H1 (cell line): ENCODE measurements at regions not wholly inside any gene's neighbourhood (a gene's known extent, or its start where the extent isn't known, plus 50 kb on each side); places are given as distances from the start of the nearest gene placed in this dataset.

Source experiments
- CTCF ChIA-PET: fragments of 300-600 bp; sonication (Branson Sonifier 250); formaldehyde crosslinking; loops from one replicate; lab custom pipeline; 2021; ENCODE audit not compliant: partially characterized antibody; lab: Charles Lee
- POLR2A ChIA-PET: fragments of 300-600 bp; sonication (Branson Sonifier 250); formaldehyde crosslinking; loops from one replicate; lab custom pipeline; 2021; ENCODE audit warnings: inconsistent platforms; ENCODE audit not compliant: partially characterized antibody; lab: Charles Lee
- DNase-seq, 2 experiments: peaks; one replicate each; pipeline versions ENCODE4 v3.0.0 to v3.0.0-alpha.2; 2010 to 2022; ENCODE audit warnings: low spot score in 2 of 2, low read depth in 1 of 2, mixed read lengths in 1 of 2
- FAIRE-seq: peaks from 2 replicates; lab custom pipeline; 2011; peaks lifted over from hg19 to GRCh38; lab: Jason Lieb, UNC
- H2AFZ ChIP-seq: 2 replicates; pipeline ENCODE4 v1.8.1; 2012; ENCODE audit warnings: low read length, inconsistent platforms
- H2AK5ac ChIP-seq: 2 replicates; pipeline ENCODE4 v1.6.1; 2013; ENCODE audit warnings: low read depth, low read length
- H2BK120ac ChIP-seq: replicated peaks from 2 replicates; pipeline ENCODE3; 2013; ENCODE audit warnings: low read depth, low read length, inconsistent platforms
- H2BK12ac ChIP-seq: 2 replicates; pipeline ENCODE4 v1.6.1; 2013; ENCODE audit warnings: low read depth, low read length
- H2BK15ac ChIP-seq: 2 replicates; pipeline ENCODE4 v1.6.1; 2013; ENCODE audit warnings: low read length
- H2BK20ac ChIP-seq: 2 replicates; pipeline ENCODE4 v1.6.1; 2013; ENCODE audit warnings: low read length
- H2BK5ac ChIP-seq: 2 replicates; pipeline ENCODE4 v1.6.1; 2013; ENCODE audit warnings: low read depth, low read length
- H3K14ac ChIP-seq: 2 replicates; pipeline ENCODE4 v1.6.1; 2013; ENCODE audit warnings: inconsistent platforms; ENCODE audit not compliant: insufficient read length
- H3K18ac ChIP-seq: 2 replicates; pipeline ENCODE4 v1.6.1; 2013; ENCODE audit warnings: low read length; ENCODE audit errors: extremely low read depth
- H3K23ac ChIP-seq: 2 replicates; pipeline ENCODE4 v1.6.1; 2013; ENCODE audit warnings: inconsistent platforms; ENCODE audit not compliant: insufficient read length
- H3K23me2 ChIP-seq: 2 replicates; pipeline ENCODE4 v1.6.1; 2013; ENCODE audit warnings: low read depth, low read length
- H3K27ac ChIP-seq: 2 replicates; pipeline ENCODE4 v1.6.1; 2011; ENCODE audit warnings: low read depth, low read length, inconsistent platforms
- H3K27me3 ChIP-seq, 4 experiments: replicated peaks in 1 of 4; 1 replicate in 1 of 4; 2 replicates in 3 of 4; pipeline versions ENCODE4 v1.6.1 to v1.8.1; 2011 to 2013; ENCODE audit warnings: low read length in 3 of 4, mild to moderate bottlenecking in 3 of 4, inconsistent platforms in 2 of 4, mixed read lengths in 2 of 4, moderate library complexity in 1 of 4; ENCODE audit not compliant: control insufficient read depth in 3 of 4, insufficient read depth in 3 of 4; ENCODE audit errors: extremely low read depth in 1 of 4
- H3K36me3 ChIP-seq, 4 experiments: 2 replicates each; pipeline versions ENCODE4 v1.6.1 to v1.8.1; 2011 to 2013; ENCODE audit warnings: mild to moderate bottlenecking in 4 of 4, low read length in 3 of 4, moderate library complexity in 2 of 4, control low read depth in 1 of 4, inconsistent platforms in 1 of 4; ENCODE audit not compliant: insufficient read depth in 4 of 4, control insufficient read depth in 2 of 4
- H3K4ac ChIP-seq: replicated peaks from 2 replicates; pipeline ENCODE3; 2013; ENCODE audit warnings: low read length, low read depth, mixed read lengths, inconsistent platforms; ENCODE audit not compliant: insufficient read length
- H3K4me1 ChIP-seq, 4 experiments: replicated peaks in 1 of 4; 1 replicate in 1 of 4; 2 replicates in 3 of 4; pipeline versions ENCODE4 v1.6.1 to v1.8.1; 2011 to 2013; ENCODE audit warnings: low read length in 3 of 4, inconsistent platforms in 2 of 4, mixed read lengths in 1 of 4; ENCODE audit not compliant: insufficient read depth in 4 of 4, control insufficient read depth in 3 of 4
- H3K4me2 ChIP-seq, 2 experiments: 2 replicates each; pipeline versions ENCODE4 v1.6.1 to v1.8.1; 2011 to 2013; ENCODE audit warnings: low read depth in 2 of 2, low read length in 2 of 2, control low read depth in 1 of 2, inconsistent platforms in 1 of 2, mild to moderate bottlenecking in 1 of 2; ENCODE audit not compliant: insufficient read depth in 1 of 2
- H3K4me3 ChIP-seq, 4 experiments: fragments of 200-600, 300-600 bp in 1 of 4; sonication (generic), shearing (Covaris generic), sonication (Bioruptor Twin) in 1 of 4; 2 replicates each; pipeline versions ENCODE4 v1.5.1 to v1.8.1; 2011 to 2016; ENCODE audit warnings: low read length in 4 of 4, low read depth in 3 of 4, control low read depth in 2 of 4, inconsistent platforms in 2 of 4, mild to moderate bottlenecking in 2 of 4, mixed read lengths in 1 of 4, moderate library complexity in 1 of 4; ENCODE audit not compliant: insufficient read depth in 2 of 4; ENCODE audit errors: extremely low read depth in 1 of 4
- H3K56ac ChIP-seq: replicated peaks from 2 replicates; pipeline ENCODE3; 2013; ENCODE audit warnings: low read depth, mild to moderate bottlenecking, mixed read lengths, low read length, inconsistent platforms; ENCODE audit not compliant: insufficient read length
- H3K79me1 ChIP-seq: 2 replicates; pipeline ENCODE4 v1.6.1; 2013; ENCODE audit warnings: low read depth, low read length, control low read depth
- H3K79me2 ChIP-seq, 2 experiments: 2 replicates each; pipeline versions ENCODE4 v1.6.1 to v1.8.1; 2012 to 2013; ENCODE audit warnings: low read length in 2 of 2, mild to moderate bottlenecking in 2 of 2, inconsistent platforms in 1 of 2; ENCODE audit not compliant: insufficient read depth in 2 of 2, control insufficient read depth in 1 of 2
- H3K9ac ChIP-seq, 4 experiments: replicated peaks in 1 of 4; 1 replicate in 1 of 4; 2 replicates in 3 of 4; pipeline versions ENCODE4 v1.6.1 to v1.8.1; 2011 to 2013; ENCODE audit warnings: low read depth in 3 of 4, low read length in 3 of 4, control low read depth in 2 of 4, mild to moderate bottlenecking in 2 of 4, moderate library complexity in 2 of 4, inconsistent platforms in 1 of 4; ENCODE audit errors: extremely low read depth in 1 of 4
- H3K9me3 ChIP-seq, 2 experiments: 2 replicates each; pipeline versions ENCODE4 v1.6.1 to v1.8.1; 2012 to 2013; ENCODE audit warnings: mild to moderate bottlenecking in 2 of 2, moderate library complexity in 2 of 2, control low read depth in 1 of 2, inconsistent platforms in 1 of 2, low read depth in 1 of 2, low read length in 1 of 2, mixed read lengths in 1 of 2; ENCODE audit not compliant: insufficient read depth in 2 of 2
- H4K20me1 ChIP-seq, 2 experiments: replicated peaks in 1 of 2; 2 replicates each; pipeline versions ENCODE3 to v1.8.1; 2011 to 2013; ENCODE audit warnings: inconsistent platforms in 2 of 2, low read length in 2 of 2, mild to moderate bottlenecking in 1 of 2; ENCODE audit not compliant: insufficient read depth in 2 of 2, control insufficient read depth in 1 of 2
- H4K5ac ChIP-seq: 2 replicates; pipeline ENCODE4 v1.6.1; 2013; ENCODE audit warnings: low read length, low read depth, mixed read lengths, inconsistent platforms; ENCODE audit not compliant: insufficient read length
- H4K8ac ChIP-seq: 2 replicates; pipeline ENCODE4 v1.8.0; 2013; ENCODE audit warnings: mild to moderate bottlenecking, moderate library complexity, low read length, inconsistent platforms; ENCODE audit not compliant: insufficient read depth; ENCODE audit errors: extremely low read depth
- H4K91ac ChIP-seq: replicated peaks from 2 replicates; pipeline ENCODE3; 2013; ENCODE audit warnings: low read length, mixed read lengths, inconsistent platforms; ENCODE audit not compliant: insufficient read length
- CHD7 ChIP-seq: fragments of 300-600 bp; sonication (generic); IDR thresholded peaks from 2 replicates; pipeline ENCODE4 v1.7.1; 2012; ENCODE audit warnings: low read length, moderate library complexity, mild to moderate bottlenecking, inconsistent platforms; ENCODE audit not compliant: insufficient replicate concordance
- WGBS, 2 experiments: shearing (Covaris generic) in 1 of 2; methylation state at CpG; one replicate each; pipeline versions ENCODE4 v1.1.6 to v1.1.7; 2013 to 2015; ENCODE audit warnings: low lambda C conversion rate in 2 of 2, mixed read lengths in 2 of 2, inconsistent platforms in 1 of 2, low coverage in 1 of 2, missing lambda C conversion rate in 1 of 2; ENCODE audit not compliant: insufficient replicate concordance in 2 of 2, insufficient coverage in 1 of 2, insufficient read length in 1 of 2; ENCODE audit errors: extremely low coverage in 1 of 2, missing lambda C conversion rate in 1 of 2; 5-methylcytosine and 5-hydroxymethylcytosine counted together

DNA sequence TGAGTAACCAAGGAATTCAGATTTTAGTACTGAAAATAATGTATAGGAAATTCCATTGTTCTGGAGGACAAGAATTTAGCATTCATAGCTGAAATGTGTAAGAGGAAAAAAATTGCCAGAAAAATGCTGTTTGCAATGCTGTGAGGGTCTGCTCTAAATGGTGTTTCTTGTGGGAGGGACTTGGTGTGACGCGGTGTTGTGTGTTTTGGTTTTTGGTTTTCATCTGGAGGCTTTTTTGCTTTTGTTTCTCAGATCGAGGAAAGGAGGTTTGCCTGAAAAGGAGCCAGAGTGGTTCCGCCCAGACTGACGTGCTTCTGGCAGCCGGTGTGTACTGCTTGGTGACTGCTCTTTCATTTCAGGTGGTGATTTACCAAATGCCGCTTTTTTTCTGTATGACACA, 211.8 kb upstream of the HMGA2 start:
- no peak overlapping the region for H3K4ac ChIP-seq
- no peaks in the 10 kb centered on the region for H3K4me1 ChIP-seq
- FAIRE-seq (no peak), DNase-seq (no peak)
- H3K4me3 ChIP-seq, result no peak overlapping the region
- H2BK15ac ChIP-seq, result no peak overlapping the region
- H3K23ac ChIP-seq, result no peak overlapping the region
- no peak overlapping the region for H4K91ac ChIP-seq
- H3K18ac ChIP-seq, result no peak overlapping the region
- ChIA-PET CTCF (interaction anchor here (1.5 kb wide), 1 partner anchor 10 kb away, joined by 3 read pairs; no protein-coding TSS in a partner anchor), POLR2A (no interaction called here)
- H2AFZ ChIP-seq, result 0 out of 2 replicates have a peak overlapping the region, but pooled peaks have one; percentile 27
- H3K23me2 ChIP-seq, result no peaks in the 10 kb centered on the region
- no peaks in the 10 kb centered on the region for H4K20me1 ChIP-seq
- no peak overlapping the region for H4K8ac ChIP-seq
- H3K4me2 ChIP-seq, result no peak overlapping the region
- H3K27me3 ChIP-seq, result no peaks in the 10 kb centered on the region
- no peak overlapping the region for H4K5ac ChIP-seq
- no peak overlapping the region for H2BK12ac ChIP-seq
- no peaks in the 10 kb centered on the region for H3K36me3 ChIP-seq
- no peaks in the 10 kb centered on the region for H3K9me3 ChIP-seq
- H2AK5ac ChIP-seq, result no peak overlapping the region
- 94% methylated on average over 7 of the region's 7 CpGs; no CpG with 5 or more reads in 1 of the 2 experiments for WGBS, 2 experiments
- H3K14ac ChIP-seq, result no peak overlapping the region
- no peak overlapping the region for H3K56ac ChIP-seq
- H3K79me1 ChIP-seq, result no peaks in the 10 kb centered on the region
- no peak overlapping the region for H3K27ac ChIP-seq
- no peak overlapping the region for H2BK5ac ChIP-seq
- no peak overlapping the region for H2BK20ac ChIP-seq
- no peak overlapping the region for H2BK120ac ChIP-seq
- no peaks in the 10 kb centered on the region for H3K79me2 ChIP-seq
- no peak overlapping the region for H3K9ac ChIP-seq
- TF ChIP-seq CHD7, result no peak
